HepG2 (cell line): ENCODE measurements at regions not wholly inside any gene's neighbourhood (a gene's known extent, or its start where the extent isn't known, plus 50 kb on each side); places are given as distances from the start of the nearest gene placed in this dataset.

ENCODE experiments used
- ATAC-seq: fragments of 200-7000 bp; cut with Tn5 transposase; 3 replicates; pipeline ENCODE4 v1.9.1; 2020; ENCODE audit warnings: mild to moderate bottlenecking, moderate library complexity
- BruUV-seq: library from RNA; stranded (reverse); fragments of 400-500 nt; replicated peaks from 2 replicates; lab custom pipeline; 2021; lab: Mats Ljungman, UMichigan
- CTCF ChIA-PET: fragments of 300-600 bp; formaldehyde crosslinking; extraction: SDS; loops from one replicate; lab custom pipeline; 2021; ENCODE audit warnings: low total read pairs, inconsistent platforms, low intra/inter-chr PET ratio; lab: Yijun Ruan, JAX
- POLR2A ChIA-PET: fragments of 350-600 bp; sonication (Branson Sonifier 250); formaldehyde crosslinking; loops from one replicate; lab custom pipeline; 2020; ENCODE audit warnings: antibody characterized with exemption, inconsistent platforms; lab: Yijun Ruan, JAX
- DNase-seq: peaks from one replicate; pipeline ENCODE4 v3.0.0-alpha.2; 2015; ENCODE audit warnings: low spot score
- FAIRE-seq: peaks from 3 replicates; lab custom pipeline; 2011; peaks lifted over from hg19 to GRCh38; lab: Jason Lieb, UNC
- H2AFZ ChIP-seq: one replicate; pipeline ENCODE4 v1.6.1; 2011; ENCODE audit warnings: low read length, inconsistent platforms
- H3K27ac ChIP-seq: fragments of 300-600 bp; 3 replicates; pipeline ENCODE4 v1.8.0; 2011; ENCODE audit warnings: mixed run types, mild to moderate bottlenecking, mixed read lengths, low read length, inconsistent platforms; ENCODE audit not compliant: insufficient read depth; ENCODE audit errors: extremely low read length
- H3K27me3 ChIP-seq, 2 experiments: fragments of 200-600 bp in 1 of 2; 2 replicates in 1 of 2; 3 replicates in 1 of 2; pipeline versions ENCODE4 v1.6.0 to v1.8.0; 2011; ENCODE audit warnings: low read length in 2 of 2, mild to moderate bottlenecking in 2 of 2, moderate library complexity in 2 of 2, inconsistent platforms in 1 of 2; ENCODE audit not compliant: insufficient read depth in 2 of 2, control insufficient read depth in 1 of 2
- H3K36me3 ChIP-seq, 2 experiments: fragments of 200-600 bp in 1 of 2; replicated peaks in 1 of 2; 2 replicates in 1 of 2; 3 replicates in 1 of 2; pipeline versions ENCODE4 v1.5.1 to v1.8.0; 2011; ENCODE audit warnings: low read length in 2 of 2, inconsistent platforms in 1 of 2; ENCODE audit not compliant: insufficient read depth in 2 of 2, control insufficient read depth in 1 of 2
- H3K4me1 ChIP-seq: 2 replicates; pipeline ENCODE4 v1.5.1; 2012; ENCODE audit warnings: low read length, inconsistent platforms; ENCODE audit not compliant: insufficient read depth
- H3K4me2 ChIP-seq: 2 replicates; pipeline ENCODE4 v1.6.0; 2011; ENCODE audit warnings: low read depth, low read length, inconsistent platforms
- H3K4me3 ChIP-seq, 3 experiments: fragments of 200-600 bp in 1 of 3; sonication (generic), shearing (Covaris generic) in 1 of 3; replicated peaks in 1 of 3; 2 replicates each; pipeline ENCODE4 v1.5.1; 2011 to 2016; ENCODE audit warnings: low read length in 3 of 3, inconsistent platforms in 2 of 3, low read depth in 2 of 3, mild to moderate bottlenecking in 2 of 3, control low read depth in 1 of 3, mixed read lengths in 1 of 3; ENCODE audit not compliant: insufficient read depth in 1 of 3
- H3K79me2 ChIP-seq: one replicate; pipeline ENCODE4 v1.6.1; 2011; ENCODE audit warnings: low read length, inconsistent platforms; ENCODE audit not compliant: insufficient read depth
- H3K9ac ChIP-seq: 2 replicates; pipeline ENCODE4 v1.6.0; 2011; ENCODE audit warnings: mild to moderate bottlenecking, low read depth, low read length, inconsistent platforms; ENCODE audit not compliant: insufficient read depth
- H3K9me3 ChIP-seq: 2 replicates; pipeline ENCODE4 v1.5.1; 2012; ENCODE audit warnings: mild to moderate bottlenecking, low read length
- H4K20me1 ChIP-seq: 2 replicates; pipeline ENCODE4 v1.6.0; 2011; ENCODE audit warnings: inconsistent platforms, mild to moderate bottlenecking, low read length, moderate library complexity; ENCODE audit not compliant: insufficient read depth
- CBX1 ChIP-seq: IDR thresholded peaks from one replicate; pipeline ENCODE4 v1.6.1; 2016; ENCODE audit warnings: antibody characterized with exemption, low read depth
- HIVEP1 ChIP-seq: sonication (generic); formaldehyde crosslinking; IDR thresholded peaks from 2 replicates; pipeline ENCODE4 v1.4.0; 2020; ENCODE audit warnings: mild to moderate bottlenecking, missing genetic modification reagents
- MAZ ChIP-seq, 2 experiments: sonication (generic) in 1 of 2; formaldehyde crosslinking in 1 of 2; IDR thresholded peaks; 2 replicates each; pipeline versions ENCODE4 v1.5.0 to v1.6.1; 2012 to 2020; ENCODE audit warnings: low read depth in 2 of 2, mild to moderate bottlenecking in 2 of 2, borderline replicate concordance in 1 of 2, improper control_type of control experiment in 1 of 2, low read length in 1 of 2, missing genetic modification reagents in 1 of 2, moderate library complexity in 1 of 2
- SMAD3 ChIP-seq: sonication (generic); formaldehyde crosslinking; IDR thresholded peaks from 2 replicates; pipeline ENCODE4 v1.4.0; 2020; ENCODE audit warnings: missing genetic modification reagents
- SP1 ChIP-seq, 2 experiments: fragments of 450-650 bp in 1 of 2; sonication (generic) in 1 of 2; formaldehyde crosslinking in 1 of 2; IDR thresholded peaks; 2 replicates each; pipeline versions ENCODE4 v1.4.0 to v1.6.1; 2016 to 2020; ENCODE audit warnings: missing genetic modification reagents in 1 of 2
- SUZ12 ChIP-seq: fragments of 150-350 bp; IDR thresholded peaks from 2 replicates; pipeline ENCODE4 v1.6.1; 2014; ENCODE audit warnings: low read depth, low read length
- TBX3 ChIP-seq: fragments of 450-650 bp; IDR thresholded peaks from 2 replicates; pipeline ENCODE4 v1.6.1; 2017; ENCODE audit warnings: antibody characterized with exemption, mild to moderate bottlenecking, inconsistent platforms, borderline replicate concordance
- TEF ChIP-seq: sonication (generic); formaldehyde crosslinking; IDR thresholded peaks from 2 replicates; pipeline ENCODE4 v1.5.0; 2020; ENCODE audit warnings: missing genetic modification reagents
- TFDP2 ChIP-seq: sonication (generic); formaldehyde crosslinking; IDR thresholded peaks from 2 replicates; pipeline ENCODE4 v1.4.0; 2020; ENCODE audit warnings: missing genetic modification reagents
- ZBTB3 ChIP-seq: sonication (generic); formaldehyde crosslinking; IDR thresholded peaks from 2 replicates; pipeline ENCODE4 v1.4.0; 2020; ENCODE audit warnings: low read depth, mild to moderate bottlenecking, moderate library complexity, missing genetic modification reagents, borderline replicate concordance
- ZBTB7B ChIP-seq: sonication (generic); formaldehyde crosslinking; IDR thresholded peaks from 2 replicates; pipeline ENCODE4 v1.4.0; 2020; ENCODE audit warnings: missing genetic modification reagents
- ZMYM3 ChIP-seq: sonication (generic); formaldehyde crosslinking; IDR thresholded peaks from 2 replicates; pipeline ENCODE4 v1.5.1; 2020; ENCODE audit warnings: mild to moderate bottlenecking, missing genetic modification reagents
- ZNF121 ChIP-seq: sonication (generic); formaldehyde crosslinking; IDR thresholded peaks from 2 replicates; pipeline ENCODE4 v1.5.0; 2020; ENCODE audit warnings: mild to moderate bottlenecking, missing genetic modification reagents
- ZNF431 ChIP-seq: sonication (generic); formaldehyde crosslinking; IDR thresholded peaks from 2 replicates; pipeline ENCODE4 v1.9.0; 2022; ENCODE audit warnings: missing genetic modification reagents, low read depth, mild to moderate bottlenecking, borderline replicate concordance
- ZNF737 ChIP-seq: sonication (generic); formaldehyde crosslinking; IDR thresholded peaks from 2 replicates; pipeline ENCODE4 v1.5.0; 2020; ENCODE audit warnings: missing genetic modification reagents, mild to moderate bottlenecking, borderline replicate concordance
- ZNF777 ChIP-seq: sonication (generic); formaldehyde crosslinking; IDR thresholded peaks from 2 replicates; pipeline ENCODE4 v1.4.0; 2020; ENCODE audit warnings: missing genetic modification reagents
- ZSCAN20 ChIP-seq: sonication (generic); formaldehyde crosslinking; IDR thresholded peaks from 2 replicates; pipeline ENCODE4 v1.4.0; 2020; ENCODE audit warnings: missing genetic modification reagents, mild to moderate bottlenecking, borderline replicate concordance
- ZSCAN5A ChIP-seq: sonication (generic); formaldehyde crosslinking; IDR thresholded peaks from 2 replicates; pipeline ENCODE4 v1.8.0; 2022; ENCODE audit warnings: mild to moderate bottlenecking, missing genetic modification reagents, borderline replicate concordance
- ZXDC ChIP-seq: sonication (generic); formaldehyde crosslinking; IDR thresholded peaks from 2 replicates; pipeline ENCODE4 v1.5.0; 2020; ENCODE audit warnings: mild to moderate bottlenecking, missing genetic modification reagents
- in situ Hi-C: cut with HindIII; loops from 2 replicates; pipeline ENCODE4 v1.10.0; 2017; ENCODE audit warnings: low pct_unique_long_range_greater_than_20kb; ENCODE audit not compliant: extremely low pct_ligation_motif_present
- intact Hi-C: fragments of 100-400 bp; cut with micrococcal nuclease; formaldehyde crosslinking; loops from one replicate; pipeline ENCODE4 v1.10.0; 2022; ENCODE audit not compliant: unreplicated experiment

- ATAC-seq (no peak), DNase-seq (no peak), FAIRE-seq (no peak)
- Histone ChIP-seq H3K9me3 (no peaks in the 10 kb centered on the region), H3K4me3 (no peak overlapping the region), H3K27me3 (no peaks in the 10 kb centered on the region), H3K4me2 (no peak overlapping the region), H3K79me2 (no peaks in the 10 kb centered on the region), H2AFZ (no peak overlapping the region), H3K9ac (no peak overlapping the region), H4K20me1 (no peaks in the 10 kb centered on the region), H3K36me3 (no peaks in the 10 kb centered on the region), H3K27ac (no peak overlapping the region), H3K4me1 (no peaks in the 10 kb centered on the region)
- CTCF ChIA-PET: no interaction called here
- TF ChIP-seq ZNF431: no peak
- TF ChIP-seq CBX1: no peak
- TF ChIP-seq MAZ (IDR thresholded peaks at IDR 0.05; ENCODE audit: borderline replicate concordance, low read depth, low read length): no peak
- no peak for TF ChIP-seq MAZ (CRISPR knock-in tag; IDR thresholded peaks at IDR 0.05; ENCODE audit: low read depth)
- TF ChIP-seq ZNF737 (CRISPR knock-in tag): no peak
- TF ChIP-seq ZMYM3 (CRISPR knock-in tag): no peak
- TF ChIP-seq ZBTB7B: no peak
- no peak for TF ChIP-seq TBX3
- no peak for TF ChIP-seq ZBTB3 (CRISPR knock-in tag)
- no peak for TF ChIP-seq TFDP2 (CRISPR knock-in tag)
- no peak for TF ChIP-seq SUZ12
- TF ChIP-seq ZSCAN5A (CRISPR knock-in tag): no peak
- no peak for TF ChIP-seq SP1 (IDR thresholded peaks at IDR 0.05)
- TF ChIP-seq SP1 (CRISPR knock-in tag; IDR thresholded peaks at IDR 0.05): no peak
- no peak for TF ChIP-seq TEF (CRISPR knock-in tag)
- no peak for TF ChIP-seq SMAD3 (CRISPR knock-in tag)
- no peak for TF ChIP-seq HIVEP1
- TF ChIP-seq ZXDC (CRISPR knock-in tag): no peak
- no peak for TF ChIP-seq ZNF121
- no peak for TF ChIP-seq ZSCAN20 (CRISPR knock-in tag)
- TF ChIP-seq ZNF777: no peak
- intact Hi-C loops: no loop called here
- POLR2A ChIA-PET: no interaction called here
- no TSS peak for BruUV-seq
- in situ Hi-C loops: no loop called here
Observed at GRCh38 chr4:163804001-163804400, 309.5 kb downstream of the TMA16 start.
